PC-9 (cell line): ENCODE measurements at regions not wholly inside any gene's neighbourhood (a gene's known extent, or its start where the extent isn't known, plus 50 kb on each side); places are given as distances from the start of the nearest gene placed in this dataset.

Source experiments
- BruUV-seq: library from RNA; stranded (reverse); fragments of 400-500 nt; replicated peaks from 2 replicates; lab custom pipeline; 2021; lab: Mats Ljungman, UMichigan
- CTCF ChIA-PET: fragments of 300-600 bp; sonication (Branson Sonifier 250); formaldehyde crosslinking; loops from one replicate; lab custom pipeline; 2022; ENCODE audit warnings: antibody characterized with exemption; lab: Charles Lee
- POLR2A ChIA-PET: fragments of 300-600 bp; sonication (Branson Sonifier 250); formaldehyde crosslinking; loops from one replicate; lab custom pipeline; 2022; ENCODE audit warnings: antibody characterized with exemption; ENCODE audit not compliant: unreplicated experiment; lab: Charles Lee
- DNase-seq, 2 experiments: peaks; one replicate each; pipeline versions ENCODE4 v3.0.0 to v3.0.0-alpha.2; 2015 to 2022; ENCODE audit warnings: mixed read lengths in 1 of 2
- H2AFZ ChIP-seq: fragments of 200-600 bp; sonication (generic); 2 replicates; pipeline ENCODE4 v1.8.1; 2017; ENCODE audit warnings: antibody characterized with exemption
- H3F3A ChIP-seq: fragments of 200-600 bp; sonication (generic); 2 replicates; pipeline ENCODE4 v1.8.1; 2017; ENCODE audit warnings: antibody characterized with exemption, mild to moderate bottlenecking, low read depth; ENCODE audit not compliant: insufficient read depth
- H3K27ac ChIP-seq: fragments of 200-600 bp; sonication (generic); 2 replicates; pipeline ENCODE4 v1.6.1; 2016; ENCODE audit warnings: mixed run types
- H3K27me3 ChIP-seq: fragments of 200-600 bp; sonication (generic); 2 replicates; pipeline ENCODE4 v1.6.1; 2016; ENCODE audit warnings: low read depth, mixed run types; ENCODE audit not compliant: insufficient read depth
- H3K36me3 ChIP-seq: fragments of 200-600 bp; sonication (generic); 2 replicates; pipeline ENCODE4 v1.6.1; 2016; ENCODE audit warnings: low read depth, mixed run types
- H3K4me1 ChIP-seq: fragments of 200-600 bp; sonication (generic); replicated peaks from 2 replicates; pipeline ENCODE4 v1.6.1; 2016; ENCODE audit warnings: mixed run types; ENCODE audit not compliant: insufficient read depth
- H3K4me2 ChIP-seq: fragments of 200-600 bp; sonication (generic); 2 replicates; pipeline ENCODE4 v1.6.1; 2017; ENCODE audit warnings: mixed run types
- H3K4me3 ChIP-seq: fragments of 200-600 bp; sonication (generic); 2 replicates; pipeline ENCODE4 v1.6.1; 2016; ENCODE audit warnings: mixed run types
- H3K79me2 ChIP-seq: fragments of 200-600 bp; sonication (generic); 2 replicates; pipeline ENCODE4 v1.6.1; 2017; ENCODE audit warnings: low read depth, mixed run types
- H3K9me2 ChIP-seq: fragments of 200-600 bp; sonication (generic); 2 replicates; pipeline ENCODE4 v1.8.1; 2017; ENCODE audit warnings: mild to moderate bottlenecking; ENCODE audit not compliant: insufficient read depth
- H3K9me3 ChIP-seq: fragments of 200-600 bp; sonication (generic); 2 replicates; pipeline ENCODE4 v1.8.1; 2016; ENCODE audit warnings: low read depth; ENCODE audit not compliant: insufficient read depth
- H4K20me1 ChIP-seq: fragments of 200-600 bp; sonication (generic); 2 replicates; pipeline ENCODE4 v1.8.1; 2017; ENCODE audit not compliant: insufficient read depth
- CTCF ChIP-seq: fragments of 200-600 bp; sonication (generic); conservative IDR thresholded peaks from 2 replicates; pipeline ENCODE4 v1.6.1; 2017; ENCODE audit warnings: mixed run types, antibody characterized with exemption, mild to moderate bottlenecking, moderate library complexity
- EZH2 ChIP-seq: fragments of 200-600 bp; sonication (generic); IDR thresholded peaks from 2 replicates; pipeline ENCODE4 v1.8.0; 2017; ENCODE audit warnings: antibody characterized with exemption, low read depth
- intact Hi-C: fragments of 100-400 bp; cut with micrococcal nuclease; formaldehyde crosslinking; loops from one replicate; pipeline ENCODE4 v1.10.0; 2022; ENCODE audit not compliant: unreplicated experiment

- no peaks in the 10 kb centered on the region for H3K9me3 ChIP-seq
- H3K27me3 ChIP-seq: no peaks in the 10 kb centered on the region
- TF ChIP-seq EZH2 (no peak), CTCF (no peak)
- intact Hi-C loops: no loop called here
- H3K36me3 ChIP-seq: no peaks in the 10 kb centered on the region
- DNase-seq: peak in 1 of 2 experiments; percentile 63
- no peaks in the 10 kb centered on the region for H3K4me1 ChIP-seq
- no peaks in the 10 kb centered on the region for H3K9me2 ChIP-seq
- H3K4me2 ChIP-seq: no peak overlapping the region
- no peaks in the 10 kb centered on the region for H4K20me1 ChIP-seq
- CTCF ChIA-PET: no interaction called here
- BruUV-seq: no TSS peak
- POLR2A ChIA-PET: no interaction called here
- no peaks in the 10 kb centered on the region for H3F3A ChIP-seq
- no peak overlapping the region for H3K4me3 ChIP-seq
- H3K27ac ChIP-seq: no peak overlapping the region
- H3K79me2 ChIP-seq: no peaks in the 10 kb centered on the region
- H2AFZ ChIP-seq: no peak overlapping the region
Observed at GRCh38 chr6:74969591-74970267, 236.1 kb downstream of the COL12A1 start.

- no peak for DNase-seq
- intact Hi-C loops: no loop called here
- no peak overlapping the region for H3K27ac ChIP-seq
Observed at GRCh38 chr6:74967821-74968220, 238.0 kb downstream of the COL12A1 start.

GRCh38 chr6:74966712-74967111, 239.1 kb downstream of the COL12A1 start:
- Histone ChIP-seq H3K36me3 (no peaks in the 10 kb centered on the region), H3K27me3 (no peaks in the 10 kb centered on the region), H3K79me2 (no peaks in the 10 kb centered on the region), H3K4me1 (no peaks in the 10 kb centered on the region), H3K4me2 (no peak overlapping the region), H4K20me1 (no peaks in the 10 kb centered on the region), H3K4me3 (no peak overlapping the region), H3K9me2 (no peaks in the 10 kb centered on the region), H2AFZ (no peak overlapping the region), H3K9me3 (no peaks in the 10 kb centered on the region), H3K27ac (no peak overlapping the region), H3F3A (no peaks in the 10 kb centered on the region)
- CTCF ChIA-PET: interaction anchor here (0.6 kb wide), 1 partner anchor 27 kb away, joined by 3 read pairs; no protein-coding TSS in a partner anchor
- POLR2A ChIA-PET: no interaction called here
- BruUV-seq: no TSS peak
- intact Hi-C loops: no loop called here
- TF ChIP-seq CTCF: no peak
- no peak for TF ChIP-seq EZH2
- DNase-seq: no peak

More at GRCh38 chr6:74967821-74968220, 238.0 kb downstream of the COL12A1 start:
- Histone ChIP-seq H3F3A (no peaks in the 10 kb centered on the region), H3K4me3 (no peak overlapping the region), H3K9me3 (no peaks in the 10 kb centered on the region), H3K4me2 (no peak overlapping the region), H3K79me2 (no peaks in the 10 kb centered on the region), H3K36me3 (no peaks in the 10 kb centered on the region), H3K27me3 (no peaks in the 10 kb centered on the region), H2AFZ (no peak overlapping the region), H3K9me2 (no peaks in the 10 kb centered on the region), H4K20me1 (no peaks in the 10 kb centered on the region), H3K4me1 (no peaks in the 10 kb centered on the region)
- TF ChIP-seq CTCF (no peak), EZH2 (no peak)
- no TSS peak for BruUV-seq
- CTCF ChIA-PET: no interaction called here
- POLR2A ChIA-PET: no interaction called here
